B cell (primary cell): ENCODE measurements at regions not wholly inside any gene's neighbourhood (a gene's known extent, or its start where the extent isn't known, plus 50 kb on each side); places are given as distances from the start of the nearest gene placed in this dataset.

Experiments
- ATAC-seq: fragments of 200-7000 bp; cut with Tn5 transposase; one replicate; pipeline ENCODE4 v1.10.0; 2021; ENCODE audit warnings: low read depth, mild to moderate bottlenecking, moderate number of reproducible peaks, moderate library complexity
- CTCF ChIA-PET: fragments of 350-600 bp; sonication (Branson Sonifier 250); formaldehyde crosslinking; loops from one replicate; lab custom pipeline; 2021; ENCODE audit warnings: antibody characterized with exemption, inconsistent platforms; lab: Charles Lee
- POLR2A ChIA-PET: fragments of 350-600 bp; sonication (Branson Sonifier 250); formaldehyde crosslinking; loops from one replicate; lab custom pipeline; 2021; ENCODE audit warnings: antibody characterized with exemption; lab: Charles Lee
- DNase-seq: peaks from one replicate; pipeline ENCODE4 v3.0.0; 2013
- H2AFZ ChIP-seq: 2 replicates; pipeline ENCODE4 v1.6.1; 2012; ENCODE audit warnings: mild to moderate bottlenecking, low read depth, low read length; ENCODE audit not compliant: insufficient read depth, poor library complexity, severe bottlenecking
- H3K27ac ChIP-seq, 2 donors: 1 replicate in 1 of 2; 2 replicates in 1 of 2; pipeline ENCODE4 v1.5.1; 2012 to 2013; ENCODE audit warnings: low read length in 2 of 2, mild to moderate bottlenecking in 2 of 2, moderate library complexity in 1 of 2
- H3K27me3 ChIP-seq, 4 experiments: fragments of 200-600 bp in 1 of 4; sonication (generic) in 1 of 4; replicated peaks in 1 of 4; 1 replicate in 2 of 4; 2 replicates in 2 of 4; pipeline versions ENCODE4 v1.6.1 to v1.7.0; 2013 to 2016; ENCODE audit warnings: low read length in 3 of 4, mild to moderate bottlenecking in 2 of 4, mixed read lengths in 1 of 4, moderate library complexity in 1 of 4; ENCODE audit not compliant: insufficient read depth in 4 of 4, control insufficient read depth in 3 of 4; ENCODE audit errors: control extremely low read depth in 1 of 4
- H3K36me3 ChIP-seq, 2 experiments: replicated peaks in 1 of 2; 1 replicate in 1 of 2; 2 replicates in 1 of 2; pipeline versions ENCODE4 v1.6.1 to v1.7.1; 2013; ENCODE audit warnings: low read length in 1 of 2; ENCODE audit not compliant: insufficient read depth in 2 of 2, control insufficient read depth in 1 of 2; ENCODE audit errors: control extremely low read depth in 1 of 2, extremely low read depth in 1 of 2
- H3K4me1 ChIP-seq, 2 donors: fragments of 200-600 bp in 1 of 2; sonication (generic) in 1 of 2; 1 replicate in 1 of 2; 2 replicates in 1 of 2; pipeline versions ENCODE4 v1.5.1 to v1.6.1; 2013 to 2017; ENCODE audit warnings: low read length in 2 of 2; ENCODE audit not compliant: control insufficient read depth in 2 of 2, insufficient read depth in 2 of 2
- H3K4me2 ChIP-seq: replicated peaks from 2 replicates; pipeline ENCODE3; 2012; ENCODE audit warnings: mild to moderate bottlenecking, low read depth, low read length; ENCODE audit not compliant: poor library complexity, severe bottlenecking
- H3K4me3 ChIP-seq, 5 experiments: fragments of 200-600 bp in 1 of 5; sonication (generic) in 1 of 5; 1 replicate in 3 of 5; 2 replicates in 2 of 5; pipeline versions ENCODE4 v1.5.1 to v1.7.0; 2011 to 2016; ENCODE audit warnings: low read length in 4 of 5, mild to moderate bottlenecking in 4 of 5, low read depth in 2 of 5, control low read depth in 1 of 5, moderate library complexity in 1 of 5; ENCODE audit not compliant: insufficient read depth in 1 of 5; ENCODE audit errors: control extremely low read depth in 1 of 5, extremely low read depth in 1 of 5
- H3K79me2 ChIP-seq: fragments of 200-600 bp; sonication (generic); one replicate; pipeline ENCODE4 v1.6.0; 2016; ENCODE audit warnings: low read length; ENCODE audit not compliant: control insufficient read depth, insufficient read depth
- H3K9ac ChIP-seq: fragments of 200-600 bp; sonication (generic); 2 replicates; pipeline ENCODE4 v1.6.1; 2017; ENCODE audit warnings: mild to moderate bottlenecking, low read length, moderate library complexity
- H3K9me3 ChIP-seq, 3 donors: one replicate each; pipeline versions ENCODE4 v1.6.1 to v1.7.1; 2013; ENCODE audit warnings: low read length in 2 of 3; ENCODE audit not compliant: control insufficient read depth in 2 of 3, insufficient read depth in 1 of 3; ENCODE audit errors: control extremely low read depth in 1 of 3
- H4K20me1 ChIP-seq: 2 replicates; pipeline ENCODE4 v1.6.0; 2012; ENCODE audit warnings: mild to moderate bottlenecking, low read length; ENCODE audit not compliant: insufficient read depth, control insufficient read depth, poor library complexity, severe bottlenecking
- H3K27ac Mint-ChIP-seq: one replicate; pipeline ENCODE4 v1.8.0; 2021; ENCODE audit warnings: mixed read lengths
- H3K27me3 Mint-ChIP-seq: one replicate; pipeline ENCODE4 v1.8.0; 2021; ENCODE audit warnings: mixed read lengths
- H3K4me1 Mint-ChIP-seq: one replicate; pipeline ENCODE4 v1.8.0; 2021; ENCODE audit warnings: mixed read lengths
- H3K4me3 Mint-ChIP-seq: one replicate; pipeline ENCODE4 v1.8.0; 2021; ENCODE audit warnings: mixed read lengths
- H3K9me3 Mint-ChIP-seq: one replicate; pipeline ENCODE4 v1.8.0; 2022; ENCODE audit warnings: mixed read lengths; ENCODE audit not compliant: insufficient read depth
- EZH2 ChIP-seq: IDR thresholded peaks from 2 replicates; pipeline ENCODE4 v1.6.1; 2012; ENCODE audit warnings: borderline replicate concordance, low read depth, mild to moderate bottlenecking, moderate library complexity, low read length; ENCODE audit not compliant: insufficient read depth, poor library complexity, severe bottlenecking
- WGBS: methylation state at CpG from one replicate; pipeline ENCODE4 v1.1.5; 2013; ENCODE audit warnings: missing lambda C conversion rate; ENCODE audit not compliant: insufficient coverage; 5-methylcytosine and 5-hydroxymethylcytosine counted together
- intact Hi-C: fragments of 100-400 bp; cut with micrococcal nuclease; formaldehyde crosslinking; loops from one replicate; pipeline ENCODE4 v1.10.0; 2022
- TF ChIP-seq, protein P1 (sequence below): fragments of 200-600 bp; IDR thresholded peaks from one replicate; pipeline ENCODE4 v1.8.0; 2022; ENCODE audit warnings: antibody characterized with exemption, mild to moderate bottlenecking

DNA sequence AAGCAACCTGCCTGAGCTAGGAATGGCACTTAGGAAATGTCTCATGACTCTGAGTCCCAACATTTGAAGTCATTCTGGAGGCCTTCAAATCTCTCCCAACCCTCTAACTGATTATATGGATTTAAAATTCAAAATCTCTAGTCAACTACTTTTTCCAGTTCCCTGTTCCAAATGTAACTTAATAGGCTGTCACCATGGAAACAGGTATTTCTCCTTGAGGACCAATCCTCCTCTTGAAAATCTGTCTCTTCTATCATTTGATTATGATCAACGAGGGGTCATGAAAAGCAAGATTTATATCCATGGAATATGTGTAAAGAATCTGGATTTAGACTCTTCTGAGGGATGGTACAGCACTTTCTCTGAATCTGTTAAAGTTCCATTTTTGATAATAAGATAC, 127.3 kb upstream of the DTNBP1 start:
- Histone ChIP-seq H3K4me1 (no peaks in the 10 kb centered on the region), H3K4me2 (no peak overlapping the region), H3K79me2 (no peaks in the 10 kb centered on the region), H4K20me1 (no peaks in the 10 kb centered on the region), H3K27me3 (no peaks in the 10 kb centered on the region), H3K4me3 (no peak overlapping the region), H3K36me3 (no peaks in the 10 kb centered on the region), H2AFZ (no peak overlapping the region), H3K9ac (no peak overlapping the region), H3K27ac (no peak overlapping the region), H3K9me3 (peaks cover 0 to 4% (median 0%) of the 10 kb centered on the region in 3 donors)
- ChIA-PET CTCF (no interaction called here), POLR2A (interaction anchor here (0.5 kb wide), 1 partner anchor 1707 kb away, joined by 3 read pairs; no protein-coding TSS in a partner anchor)
- DNase-seq (no peak), ATAC-seq (no peak)
- TF ChIP-seq, protein P1, sequence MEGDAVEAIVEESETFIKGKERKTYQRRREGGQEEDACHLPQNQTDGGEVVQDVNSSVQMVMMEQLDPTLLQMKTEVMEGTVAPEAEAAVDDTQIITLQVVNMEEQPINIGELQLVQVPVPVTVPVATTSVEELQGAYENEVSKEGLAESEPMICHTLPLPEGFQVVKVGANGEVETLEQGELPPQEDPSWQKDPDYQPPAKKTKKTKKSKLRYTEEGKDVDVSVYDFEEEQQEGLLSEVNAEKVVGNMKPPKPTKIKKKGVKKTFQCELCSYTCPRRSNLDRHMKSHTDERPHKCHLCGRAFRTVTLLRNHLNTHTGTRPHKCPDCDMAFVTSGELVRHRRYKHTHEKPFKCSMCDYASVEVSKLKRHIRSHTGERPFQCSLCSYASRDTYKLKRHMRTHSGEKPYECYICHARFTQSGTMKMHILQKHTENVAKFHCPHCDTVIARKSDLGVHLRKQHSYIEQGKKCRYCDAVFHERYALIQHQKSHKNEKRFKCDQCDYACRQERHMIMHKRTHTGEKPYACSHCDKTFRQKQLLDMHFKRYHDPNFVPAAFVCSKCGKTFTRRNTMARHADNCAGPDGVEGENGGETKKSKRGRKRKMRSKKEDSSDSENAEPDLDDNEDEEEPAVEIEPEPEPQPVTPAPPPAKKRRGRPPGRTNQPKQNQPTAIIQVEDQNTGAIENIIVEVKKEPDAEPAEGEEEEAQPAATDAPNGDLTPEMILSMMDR, result no peak
- no peak for TF ChIP-seq EZH2
- Mint-ChIP-seq H3K27ac (no peak overlapping the region), H3K9me3 (peaks cover 2% of the 10 kb centered on the region), H3K4me3 (no peak overlapping the region), H3K4me1 (no peaks in the 10 kb centered on the region), H3K27me3 (peaks cover 5% of the 10 kb centered on the region)
- WGBS, result no CpG with 5 or more reads among the region's 1 CpG
- intact Hi-C loops, result no loop called here

DNA sequence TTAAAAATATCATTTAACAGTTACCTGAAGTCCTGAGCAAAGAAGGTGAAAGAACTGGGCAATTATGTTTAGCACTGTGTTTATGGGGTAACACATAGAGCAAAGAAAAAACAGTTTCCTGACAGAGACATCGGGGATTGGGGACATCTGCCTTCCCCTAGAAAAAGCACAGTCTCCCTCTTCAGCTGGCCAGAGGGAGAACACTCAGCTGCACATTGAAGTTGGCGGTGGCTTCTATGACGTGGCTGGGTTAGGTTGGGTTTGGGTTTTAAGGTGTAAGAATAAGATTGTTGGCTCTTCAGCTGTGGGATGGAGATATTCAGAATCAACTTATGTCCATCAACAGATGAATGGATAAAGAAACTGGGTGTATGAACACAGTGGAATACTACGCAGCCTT, 124.0 kb upstream of the DTNBP1 start:
- TF ChIP-seq, protein P1, result no peak
- TF ChIP-seq EZH2, result no peak
- Histone ChIP-seq H3K27me3 (no peaks in the 10 kb centered on the region), H3K36me3 (no peaks in the 10 kb centered on the region), H3K4me2 (no peak overlapping the region), H4K20me1 (no peaks in the 10 kb centered on the region), H3K9ac (no peak overlapping the region), H3K4me3 (no peak overlapping the region), H3K79me2 (no peaks in the 10 kb centered on the region), H3K9me3 (peaks cover 0 to 6% (median 0%) of the 10 kb centered on the region in 3 donors), H2AFZ (no peak overlapping the region), H3K4me1 (no peaks in the 10 kb centered on the region), H3K27ac (no peak overlapping the region)
- ATAC-seq, result no peak
- H3K27me3 Mint-ChIP-seq, result peaks cover 5% of the 10 kb centered on the region
- WGBS, result 100% methylated on average over 2 of the region's 4 CpGs
- no peaks in the 10 kb centered on the region for H3K4me1 Mint-ChIP-seq
- H3K9me3 Mint-ChIP-seq, result peaks cover 2% of the 10 kb centered on the region
- CTCF ChIA-PET, result no interaction called here
- no peak for DNase-seq
- H3K4me3 Mint-ChIP-seq, result no peak overlapping the region
- POLR2A ChIA-PET, result no interaction called here
- no peak overlapping the region for H3K27ac Mint-ChIP-seq
- intact Hi-C loops, result no loop called here
